Muscle of back (tissue), 3 donors: ENCODE measurements at regions not wholly inside any gene's neighbourhood (a gene's known extent, or its start where the extent isn't known, plus 50 kb on each side); places are given as distances from the start of the nearest gene placed in this dataset.

ENCODE experiments used
- DNase-seq, 3 donors: peaks; one replicate each; pipeline versions ENCODE4 v3.0.0 to v3.0.0-alpha.2; 2013

DNA sequence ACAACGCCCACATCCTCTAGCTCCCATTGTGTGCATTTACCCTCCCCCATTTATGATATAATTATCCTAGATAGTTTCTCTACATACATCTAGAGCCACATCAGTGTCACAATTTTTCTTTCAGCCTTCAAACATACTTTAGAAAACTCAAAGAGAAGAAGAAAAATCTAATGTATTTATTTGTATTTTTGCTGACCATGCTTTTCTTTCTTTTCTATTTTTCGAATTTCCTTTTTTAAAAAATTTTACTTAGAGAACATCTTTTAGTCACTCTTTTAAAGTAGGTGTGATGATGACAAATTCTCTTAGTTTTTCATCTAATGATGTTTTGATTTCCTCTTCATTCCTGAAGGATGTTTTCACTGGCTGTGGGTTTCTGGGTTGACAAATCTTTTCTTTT lies 117.0 kb upstream of the CHL1 start:
- DNase-seq, result no peak

- DNase-seq, result no peak
Observed at GRCh38 chr3:82508-82907, 114.1 kb upstream of the CHL1 start.

DNA sequence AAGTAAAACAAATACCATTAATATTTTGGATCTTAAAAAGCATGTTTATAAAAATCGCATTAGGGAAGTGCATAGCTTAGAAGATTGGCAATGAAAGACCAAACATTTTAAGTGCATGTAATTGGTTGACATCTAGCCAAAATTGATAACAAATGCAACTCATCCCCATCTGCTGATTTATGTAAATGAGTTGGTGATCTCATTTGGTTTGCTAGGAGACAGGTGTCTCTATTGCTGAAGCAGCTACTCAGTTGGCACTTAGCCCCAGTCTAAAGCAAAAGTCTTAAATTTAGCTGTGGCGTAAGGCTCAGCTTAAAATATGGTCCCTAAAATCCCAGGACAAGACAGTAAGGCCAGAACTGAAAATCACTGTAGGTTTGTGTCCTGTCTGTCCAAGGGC lies 113.5 kb upstream of the CHL1 start:
- DNase-seq, result no peak

GRCh38 chr3:85180-85579 lies 111.4 kb upstream of the CHL1 start:
- no peak for DNase-seq

DNA sequence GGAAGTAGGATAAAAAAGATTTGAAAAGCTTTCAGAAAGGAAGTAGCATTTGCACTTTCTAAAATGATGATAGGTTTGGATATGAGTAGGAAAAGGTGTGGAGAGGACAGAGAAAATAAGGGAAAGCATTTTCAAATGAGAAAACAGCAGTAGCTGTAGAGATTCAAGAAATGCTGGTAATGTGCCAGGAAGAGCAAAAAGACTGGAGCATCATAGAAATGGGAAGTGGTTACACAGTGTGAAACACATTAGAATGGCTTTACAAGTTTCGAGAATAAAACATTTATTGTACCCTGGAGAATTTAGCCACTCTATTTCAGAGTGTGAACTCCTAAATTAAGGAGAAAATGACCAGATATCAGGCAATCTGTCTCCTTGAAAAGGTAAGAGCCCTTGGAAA lies 108.3 kb upstream of the CHL1 start:
- DNase-seq, result no peak

GRCh38 chr3:93746-94145 lies 102.8 kb upstream of the CHL1 start:
- no peak for DNase-seq

DNA sequence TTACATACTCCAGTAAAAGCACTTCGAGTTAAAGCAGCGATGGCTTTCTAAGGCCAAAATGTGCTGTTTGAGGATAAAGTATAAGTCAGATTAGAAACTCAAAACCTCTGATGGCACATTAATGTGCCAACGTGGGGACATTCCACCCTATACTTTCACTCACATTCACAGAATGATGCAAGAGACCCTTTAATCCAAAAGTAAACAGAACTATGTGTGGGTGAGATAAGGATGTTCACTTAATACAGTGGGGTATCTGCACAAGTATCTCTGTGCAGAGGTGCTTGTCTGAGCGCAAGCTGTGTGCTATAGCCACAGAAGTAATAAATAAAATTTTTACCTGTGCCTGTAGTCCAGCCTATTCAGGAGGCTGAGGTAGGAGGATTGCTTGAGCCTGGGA lies 100.3 kb upstream of the CHL1 start:
- DNase-seq, result no peak

DNA sequence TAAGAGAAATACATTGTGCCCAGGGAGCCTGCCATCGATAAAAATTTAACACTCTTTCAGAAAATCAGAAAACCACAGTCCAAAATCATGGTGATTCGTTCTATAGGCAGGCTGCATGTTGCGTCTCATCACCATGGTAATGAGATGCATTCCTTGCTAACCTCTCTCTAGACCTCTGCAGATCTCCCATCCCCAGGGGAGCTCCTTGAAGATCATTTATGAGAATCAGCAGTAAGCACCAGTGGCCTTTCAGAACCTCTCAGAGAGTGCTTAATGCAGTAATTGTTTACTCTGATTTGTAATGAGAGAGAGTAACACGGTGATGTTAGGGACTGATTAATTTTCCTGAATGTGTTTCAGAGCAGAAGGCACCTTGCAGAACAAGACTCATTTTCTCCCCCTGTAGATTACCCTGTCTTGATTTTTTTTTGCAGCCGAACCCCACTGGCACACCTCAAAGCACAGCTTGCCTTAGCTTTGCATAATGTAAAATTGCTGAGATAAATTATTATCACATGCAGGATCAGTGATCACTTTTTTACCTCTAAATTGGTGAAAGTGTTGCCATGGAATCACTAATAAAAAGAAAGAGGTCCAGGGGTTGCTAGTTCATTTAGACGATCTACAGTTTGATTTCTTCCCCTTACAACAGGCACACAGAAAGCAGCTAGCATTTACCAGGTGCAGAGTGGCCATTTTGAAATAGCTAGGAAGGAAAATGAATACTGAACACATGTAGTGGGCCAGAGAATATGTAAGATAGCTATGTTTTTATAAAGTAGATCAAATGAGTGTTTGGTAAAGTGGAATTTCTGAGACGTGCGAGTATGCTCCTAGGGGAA lies 98.9 kb upstream of the CHL1 start:
- DNase-seq, result peak in 1 of 3 donors; percentile 3

- no peak for DNase-seq
Observed at GRCh38 chr3:98259-98654, 98.3 kb upstream of the CHL1 start.

DNA sequence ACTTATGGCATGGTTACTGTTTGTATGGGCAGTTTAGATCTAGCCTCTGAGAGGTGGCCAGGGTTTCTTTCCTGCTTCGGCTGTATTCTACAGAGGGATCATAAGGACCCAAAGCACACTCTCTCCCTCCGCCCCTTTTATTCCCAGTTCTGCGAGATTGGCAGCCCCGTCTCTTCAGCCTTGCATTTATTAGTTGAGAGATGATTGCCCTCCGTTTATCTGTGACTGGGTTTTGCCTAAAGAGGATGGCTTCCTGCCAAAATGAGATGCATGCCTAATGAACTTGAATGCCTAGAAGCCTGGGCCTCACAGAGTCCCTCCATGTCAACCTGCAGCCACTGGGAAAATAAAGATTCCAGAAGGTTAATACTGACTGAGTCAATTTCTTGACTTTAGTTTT lies 97.1 kb upstream of the CHL1 start:
- peak in 1 of 3 donors; percentile 2 for DNase-seq

GRCh38 chr3:102484-102883 lies 94.1 kb upstream of the CHL1 start:
- DNase-seq, result no peak

DNA sequence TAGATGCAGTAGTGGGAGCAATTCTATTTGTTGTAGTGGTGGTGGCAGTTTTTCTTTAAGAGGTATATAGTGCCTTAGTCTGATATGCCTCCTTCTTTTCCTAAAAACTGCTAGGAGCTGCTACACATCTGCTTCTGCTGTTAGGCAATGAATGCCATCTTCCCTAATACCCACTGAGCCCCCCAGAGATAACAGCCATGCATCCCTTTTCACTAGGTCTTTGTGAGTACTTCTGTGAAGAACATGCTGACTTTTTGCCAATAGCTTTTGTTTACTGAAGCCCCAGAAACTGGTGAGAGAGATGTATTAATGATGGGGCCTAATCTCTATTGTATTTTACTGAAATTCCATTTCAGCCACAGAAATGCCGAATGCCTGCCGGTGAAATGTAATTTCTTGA lies 92.6 kb upstream of the CHL1 start:
- no peak for DNase-seq

DNA sequence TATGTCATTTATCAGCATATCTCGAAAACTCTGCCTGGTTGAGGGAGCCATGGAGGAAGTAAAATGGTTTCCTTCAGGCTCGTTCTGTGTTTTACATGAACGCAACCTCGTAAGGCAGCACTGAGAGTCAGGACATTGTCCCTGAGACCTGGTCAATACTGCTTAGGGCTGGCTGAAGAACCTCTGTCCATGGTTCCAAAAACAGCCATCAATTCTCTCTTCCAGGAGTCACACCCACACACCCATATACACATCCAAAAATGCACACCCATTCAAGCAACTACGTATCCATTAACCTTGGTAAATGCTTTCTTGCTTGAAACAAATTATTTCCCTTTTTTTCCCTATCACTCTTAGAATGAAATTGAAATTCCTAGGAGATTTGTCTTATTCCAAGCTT lies 91.0 kb upstream of the CHL1 start:
- DNase-seq, result no peak

DNA sequence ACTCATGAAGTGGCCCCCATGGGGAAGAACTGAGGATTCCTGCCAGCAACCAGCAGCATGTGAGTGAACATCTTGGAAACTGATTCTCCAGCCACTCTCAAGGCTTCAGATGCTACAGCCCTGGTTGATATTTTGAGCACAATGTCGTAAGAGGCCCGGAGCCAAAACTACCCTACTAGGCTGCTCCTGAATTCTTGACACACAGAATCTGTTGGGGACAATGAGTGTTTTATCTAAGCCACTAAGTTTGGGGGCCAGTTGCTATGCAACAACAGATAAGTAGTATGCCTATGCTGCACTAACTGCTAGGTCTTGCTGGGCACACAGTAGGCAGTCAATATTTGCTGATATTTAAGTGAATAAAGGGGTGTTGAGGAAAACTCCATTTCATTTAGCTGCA lies 89.9 kb upstream of the CHL1 start:
- no peak for DNase-seq

GRCh38 chr3:111143-112069 lies 85.2 kb upstream of the CHL1 start:
- no peak for DNase-seq

DNA sequence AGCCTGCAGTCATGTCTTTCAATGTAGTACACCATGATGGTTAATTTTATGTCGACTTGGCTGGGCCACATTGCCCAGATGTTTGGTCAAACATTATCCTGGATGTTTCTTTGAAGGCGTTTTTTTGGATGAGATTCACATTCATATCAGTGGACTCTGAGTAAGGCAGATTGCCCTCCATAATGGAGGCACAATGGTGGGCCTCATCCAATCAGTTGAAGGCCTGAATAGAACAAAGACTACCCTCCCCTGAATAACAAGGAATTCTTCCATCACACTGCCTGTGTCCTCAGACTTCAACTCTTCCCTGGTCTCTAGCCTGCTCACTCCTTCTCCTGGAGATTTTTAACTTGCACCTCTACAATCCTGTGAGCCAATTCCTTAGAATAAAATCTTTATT lies 83.8 kb upstream of the CHL1 start:
- no peak for DNase-seq

GRCh38 chr3:118666-119065 lies 77.9 kb upstream of the CHL1 start:
- DNase-seq, result no peak

DNA sequence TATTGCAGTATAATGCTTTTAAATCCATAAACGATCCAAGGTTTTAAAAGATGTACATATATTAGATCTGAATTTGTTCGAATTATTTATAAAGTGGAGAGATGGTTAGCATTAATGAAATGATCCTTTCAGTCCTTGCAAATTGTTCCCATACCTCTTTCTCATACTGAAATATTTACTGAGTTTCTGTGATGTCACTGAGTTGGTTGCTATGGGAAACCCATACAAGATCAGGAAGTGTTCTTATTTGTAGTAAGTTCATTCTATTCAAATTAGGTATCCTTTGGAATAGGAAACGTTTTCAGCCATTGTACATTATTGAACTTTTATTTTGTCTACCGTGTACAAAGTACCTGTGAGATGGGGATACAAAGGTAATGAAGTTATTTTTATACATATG lies 73.2 kb upstream of the CHL1 start:
- DNase-seq, result no peak

DNA sequence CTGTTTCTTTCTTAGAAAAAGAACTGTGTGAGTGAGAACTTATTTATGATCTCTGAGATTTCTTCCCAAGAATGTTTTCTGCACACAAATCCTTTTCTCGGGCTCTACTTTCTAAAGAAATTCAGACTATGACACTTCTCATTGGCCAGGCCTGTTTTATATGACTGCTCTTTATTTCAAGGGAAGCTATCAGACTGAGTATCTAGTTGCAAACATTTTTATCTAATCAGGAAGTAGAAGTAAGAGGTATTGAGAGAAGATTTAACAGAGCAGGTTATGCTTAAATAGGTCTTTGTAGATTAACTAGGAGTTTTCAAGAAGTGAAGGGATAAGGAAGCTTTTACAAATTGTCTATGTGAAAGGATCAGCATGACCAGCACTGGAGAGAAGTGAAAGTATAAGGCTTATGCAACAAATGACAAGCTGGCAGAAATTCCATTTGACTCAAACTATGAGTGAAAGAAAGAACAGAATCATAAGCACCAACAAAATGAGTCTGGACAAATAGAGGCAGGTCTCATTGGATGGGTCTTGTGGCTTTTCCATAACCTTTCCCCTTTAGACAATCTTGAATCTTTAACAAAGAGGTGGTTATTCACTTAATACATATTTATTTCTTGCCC lies 71.9 kb upstream of the CHL1 start:
- DNase-seq, result no peak

GRCh38 chr3:128515-129172 lies 67.9 kb upstream of the CHL1 start:
- no peak for DNase-seq

- DNase-seq, result no peak
Observed at GRCh38 chr3:131151-131888, 65.2 kb upstream of the CHL1 start.
